Upper lobe of left lung (tissue), 6 donors: ENCODE measurements at regions not wholly inside any gene's neighbourhood (a gene's known extent, or its start where the extent isn't known, plus 50 kb on each side); places are given as distances from the start of the nearest gene placed in this dataset.

ENCODE experiments used
- ATAC-seq, 2 donors: fragments of 200-7000 bp; cut with Tn5 transposase; one replicate each; pipeline ENCODE4 v1.9.1; 2022; ENCODE audit warnings: mild to moderate bottlenecking in 2 of 2, moderate library complexity in 2 of 2; ENCODE audit not compliant: low FRiP score in 2 of 2
- DNase-seq, 2 donors: peaks; one replicate each; pipeline ENCODE4 v3.0.0-alpha.2; 2019 to 2020
- H3K27ac ChIP-seq, 4 donors: fragments of 200-600 bp; sonication (generic); one replicate each; pipeline ENCODE4 v1.5.1; 2016 to 2019
- H3K27me3 ChIP-seq, 4 donors: fragments of 200-600 bp; sonication (generic); one replicate each; pipeline ENCODE4 v1.5.1; 2017 to 2019
- H3K36me3 ChIP-seq, 4 donors: fragments of 200-600 bp; sonication (generic); one replicate each; pipeline ENCODE4 v1.5.1; 2016 to 2019
- H3K4me1 ChIP-seq, 4 donors: fragments of 200-600 bp; sonication (generic); one replicate each; pipeline ENCODE4 v1.5.1; 2018 to 2019
- H3K4me3 ChIP-seq, 4 donors: fragments of 200-600 bp; sonication (generic); one replicate each; pipeline ENCODE4 v1.5.1; 2017 to 2019; ENCODE audit warnings: mild to moderate bottlenecking in 2 of 4, moderate library complexity in 1 of 4
- H3K9me3 ChIP-seq, 4 donors: fragments of 200-600 bp; sonication (generic); one replicate each; pipeline ENCODE4 v1.5.1; 2018 to 2019
- CTCF ChIP-seq, 6 experiments: fragments of 450-650 bp in 4 of 6; fragments of 200-600 bp in 2 of 6; sonication (generic) in 2 of 6; IDR thresholded peaks; one replicate each; pipeline ENCODE4 v1.5.1; 2016 to 2019; ENCODE audit warnings: antibody characterized with exemption in 6 of 6
- EP300 ChIP-seq, 4 donors: sonication (generic); formaldehyde crosslinking; IDR thresholded peaks; one replicate each; pipeline ENCODE4 v1.5.1; 2017; ENCODE audit warnings: antibody characterized with exemption in 4 of 4, control low read depth in 2 of 4
- POLR2A ChIP-seq, 4 donors: fragments of 450-650 bp; IDR thresholded peaks; one replicate each; pipeline ENCODE4 v1.5.1; 2016 to 2017; ENCODE audit warnings: antibody characterized with exemption in 4 of 4, mild to moderate bottlenecking in 2 of 4
- POLR2AphosphoS5 ChIP-seq, 2 donors: sonication (generic); formaldehyde crosslinking; IDR thresholded peaks; one replicate each; pipeline ENCODE4 v1.5.1; 2017; ENCODE audit warnings: antibody characterized with exemption in 2 of 2
- WGBS, 2 donors: methylation state at CpG; one replicate each; pipeline ENCODE4 v1.1.5; 2017 to 2018; 5-methylcytosine and 5-hydroxymethylcytosine counted together
- donor health status: DM: no; HTN: no; CAD: no; lungs with moderate emphysema.
- donor health status: DM: no; HTN: yes; CAD: no; lungs with severe emphysema.

- no peak for DNase-seq
- peaks cover 0 to 3% (median 0%) of the 10 kb centered on the region in 4 donors for H3K9me3 ChIP-seq
- TF ChIP-seq CTCF (IDR thresholded peaks at IDR 0.05): no peak
- TF ChIP-seq EP300 (IDR thresholded peaks at IDR 0.05): no peak
- TF ChIP-seq POLR2A (IDR thresholded peaks at IDR 0.05): no peak
- no peak for TF ChIP-seq POLR2AphosphoS5 (IDR thresholded peaks at IDR 0.05)
- H3K4me1 ChIP-seq: no peaks in the 10 kb centered on the region
- H3K27me3 ChIP-seq: no peaks in the 10 kb centered on the region
- H3K27ac ChIP-seq: no peak overlapping the region
- no peak for ATAC-seq
- no peaks in the 10 kb centered on the region for H3K36me3 ChIP-seq
- WGBS, 2 donors: 57 to 67% methylated on average over 5 of the region's 5 CpGs
- H3K4me3 ChIP-seq: no peak overlapping the region
These were observed 392.4 kb upstream of the ALCAM start for GRCh38 chr3:104974316-104974715.

GRCh38 chr3:104977719-104978118, 389.0 kb upstream of the ALCAM start:
- H3K36me3 ChIP-seq: no peaks in the 10 kb centered on the region
- H3K4me3 ChIP-seq: no peak overlapping the region
- H3K27ac ChIP-seq: no peak overlapping the region
- H3K4me1 ChIP-seq: no peaks in the 10 kb centered on the region
- H3K27me3 ChIP-seq: no peaks in the 10 kb centered on the region
- 96% methylated on average over 3 of the region's 3 CpGs for WGBS, 2 donors
- DNase-seq (no peak), ATAC-seq (no peak)
- H3K9me3 ChIP-seq: peaks cover 0 to 3% (median 0%) of the 10 kb centered on the region in 4 donors
- TF ChIP-seq EP300 (IDR thresholded peaks at IDR 0.05): no peak
- TF ChIP-seq POLR2AphosphoS5 (IDR thresholded peaks at IDR 0.05): no peak
- no peak for TF ChIP-seq CTCF (IDR thresholded peaks at IDR 0.05)
- no peak for TF ChIP-seq POLR2A (IDR thresholded peaks at IDR 0.05)

GRCh38 chr3:104982130-104982529, 384.6 kb upstream of the ALCAM start:
- Histone ChIP-seq H3K36me3 (no peaks in the 10 kb centered on the region), H3K9me3 (no peaks in the 10 kb centered on the region), H3K4me3 (no peak overlapping the region), H3K4me1 (no peaks in the 10 kb centered on the region), H3K27me3 (no peaks in the 10 kb centered on the region), H3K27ac (no peak overlapping the region)
- ATAC-seq: no peak
- 91 to 97% methylated on average over 1 of the region's 1 CpG for WGBS, 2 donors
- TF ChIP-seq EP300 (IDR thresholded peaks at IDR 0.05): no peak
- TF ChIP-seq POLR2A (IDR thresholded peaks at IDR 0.05): no peak
- TF ChIP-seq CTCF (IDR thresholded peaks at IDR 0.05): no peak
- no peak for TF ChIP-seq POLR2AphosphoS5 (IDR thresholded peaks at IDR 0.05)
- no peak for DNase-seq

- 84 to 88% methylated on average over 2 of the region's 2 CpGs for WGBS, 2 donors
- Histone ChIP-seq H3K9me3 (no peaks in the 10 kb centered on the region), H3K4me1 (no peaks in the 10 kb centered on the region), H3K36me3 (no peaks in the 10 kb centered on the region), H3K27me3 (no peaks in the 10 kb centered on the region), H3K4me3 (no peak overlapping the region), H3K27ac (no peak overlapping the region)
- DNase-seq (no peak), ATAC-seq (no peak)
- no peak for TF ChIP-seq EP300 (IDR thresholded peaks at IDR 0.05)
- TF ChIP-seq POLR2AphosphoS5 (IDR thresholded peaks at IDR 0.05): no peak
- no peak for TF ChIP-seq POLR2A (IDR thresholded peaks at IDR 0.05)
- TF ChIP-seq CTCF (IDR thresholded peaks at IDR 0.05): no peak
These were observed 378.9 kb upstream of the ALCAM start for GRCh38 chr3:104987859-104988258.

- 91 to 97% methylated on average over 3 of the region's 3 CpGs for WGBS, 2 donors
- no peaks in the 10 kb centered on the region for H3K27me3 ChIP-seq
- DNase-seq: no peak
- H3K9me3 ChIP-seq: no peaks in the 10 kb centered on the region
- H3K27ac ChIP-seq: no peak overlapping the region
- no peaks in the 10 kb centered on the region for H3K36me3 ChIP-seq
- no peak overlapping the region for H3K4me3 ChIP-seq
- no peak for ATAC-seq
- TF ChIP-seq CTCF (IDR thresholded peaks at IDR 0.05) (no peak), POLR2AphosphoS5 (IDR thresholded peaks at IDR 0.05) (no peak)
- H3K4me1 ChIP-seq: no peaks in the 10 kb centered on the region
These were observed 378.2 kb upstream of the ALCAM start for GRCh38 chr3:104988496-104988895.
